Testis (tissue), 2 donors: ENCODE measurements at regions not wholly inside any gene's neighbourhood (a gene's known extent, or its start where the extent isn't known, plus 50 kb on each side); places are given as distances from the start of the nearest gene placed in this dataset.

Source experiments
- POLR2A ChIP-seq: fragments of 450-650 bp; IDR thresholded peaks from one replicate; pipeline ENCODE4 v1.6.1; 2017; ENCODE audit warnings: antibody characterized with exemption, mild to moderate bottlenecking, moderate library complexity
- TF ChIP-seq, protein P1 (sequence below), 3 experiments: fragments of 450-650 bp in 2 of 3; fragments of 200-600 bp in 1 of 3; sonication (generic) in 1 of 3; IDR thresholded peaks; one replicate each; pipeline ENCODE4 v1.5.1; 2016 to 2019; ENCODE audit warnings: antibody characterized with exemption in 3 of 3, mild to moderate bottlenecking in 2 of 3, moderate library complexity in 1 of 3

DNA sequence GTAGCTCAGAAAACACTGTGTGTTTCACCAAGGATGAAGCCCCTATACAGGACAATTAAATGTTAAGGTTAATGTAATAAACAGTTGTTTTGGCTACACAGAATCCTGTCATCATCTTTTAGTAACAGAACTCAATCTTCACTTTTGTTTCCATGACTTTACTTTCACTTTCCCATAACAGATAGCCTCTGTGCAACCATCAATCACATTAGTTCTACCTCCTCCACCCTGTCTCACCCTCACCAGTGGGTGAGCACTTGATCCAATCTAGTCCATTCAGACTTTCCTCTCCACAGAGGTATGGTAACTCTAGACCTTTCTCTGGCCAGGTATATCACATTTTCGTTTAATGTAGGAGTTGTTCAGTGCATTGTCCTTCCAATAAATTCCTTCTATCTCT lies 1018.5 kb downstream of the ADGRL2 start:
- no peak for TF ChIP-seq POLR2A
- TF ChIP-seq, protein P1, sequence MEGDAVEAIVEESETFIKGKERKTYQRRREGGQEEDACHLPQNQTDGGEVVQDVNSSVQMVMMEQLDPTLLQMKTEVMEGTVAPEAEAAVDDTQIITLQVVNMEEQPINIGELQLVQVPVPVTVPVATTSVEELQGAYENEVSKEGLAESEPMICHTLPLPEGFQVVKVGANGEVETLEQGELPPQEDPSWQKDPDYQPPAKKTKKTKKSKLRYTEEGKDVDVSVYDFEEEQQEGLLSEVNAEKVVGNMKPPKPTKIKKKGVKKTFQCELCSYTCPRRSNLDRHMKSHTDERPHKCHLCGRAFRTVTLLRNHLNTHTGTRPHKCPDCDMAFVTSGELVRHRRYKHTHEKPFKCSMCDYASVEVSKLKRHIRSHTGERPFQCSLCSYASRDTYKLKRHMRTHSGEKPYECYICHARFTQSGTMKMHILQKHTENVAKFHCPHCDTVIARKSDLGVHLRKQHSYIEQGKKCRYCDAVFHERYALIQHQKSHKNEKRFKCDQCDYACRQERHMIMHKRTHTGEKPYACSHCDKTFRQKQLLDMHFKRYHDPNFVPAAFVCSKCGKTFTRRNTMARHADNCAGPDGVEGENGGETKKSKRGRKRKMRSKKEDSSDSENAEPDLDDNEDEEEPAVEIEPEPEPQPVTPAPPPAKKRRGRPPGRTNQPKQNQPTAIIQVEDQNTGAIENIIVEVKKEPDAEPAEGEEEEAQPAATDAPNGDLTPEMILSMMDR (IDR thresholded peaks at IDR 0.05) = no peak
